GM19324 (cell line): ENCODE measurements at regions not wholly inside any gene's neighbourhood (a gene's known extent, or its start where the extent isn't known, plus 50 kb on each side); places are given as distances from the start of the nearest gene placed in this dataset.
"Not testable (repeated sequence)": the region's sequence is repeated elsewhere in the genome, so short reads cannot be mapped to it uniquely, and the experiment has no call there.

Source experiments
- ATAC-seq: cut with Tn5 transposase; IDR thresholded peaks from one replicate; pipeline ENCODE4 v1.9.1; 2021; ENCODE audit warnings: mild to moderate bottlenecking, moderate library complexity; ENCODE audit not compliant: unreplicated experiment, low FRiP score

DNA sequence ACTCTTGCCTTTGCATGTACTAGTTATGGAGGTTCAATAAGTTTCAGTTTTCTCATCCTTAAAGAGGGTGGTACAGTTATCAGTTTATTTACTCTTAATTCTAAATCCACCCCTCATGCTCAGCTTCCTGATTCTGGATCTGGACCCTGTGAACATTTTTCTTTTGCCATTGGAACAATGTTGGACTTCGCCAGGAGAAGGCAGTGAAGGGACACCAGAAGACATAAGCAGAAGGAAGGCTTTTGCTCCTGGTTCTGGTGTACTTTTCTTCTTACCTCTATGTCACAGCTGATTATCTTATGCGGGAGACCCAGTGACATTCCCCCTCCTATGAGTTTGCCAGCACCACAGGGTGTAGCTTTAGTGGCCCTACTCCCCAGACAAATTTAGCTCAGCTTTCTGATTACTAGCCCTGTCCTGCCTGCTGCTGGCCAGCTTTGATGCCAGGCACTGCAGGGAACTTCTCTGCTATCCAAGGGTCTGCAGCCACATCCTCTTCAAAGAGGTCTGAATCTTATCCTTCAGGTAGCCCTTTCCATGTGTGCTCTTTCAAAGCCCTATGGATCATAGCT lies 466.3 kb upstream of the EPHA3 start:
- ATAC-seq = no peak

- ATAC-seq = no peak
These were observed 450.0 kb upstream of the EPHA3 start for GRCh38 chr3:88657459-88657858.

- no peak for ATAC-seq
These were observed 446.0 kb upstream of the EPHA3 start for GRCh38 chr3:88661433-88661824.

- ATAC-seq = no peak
These were observed 439.2 kb upstream of the EPHA3 start for GRCh38 chr3:88668180-88668579.

DNA sequence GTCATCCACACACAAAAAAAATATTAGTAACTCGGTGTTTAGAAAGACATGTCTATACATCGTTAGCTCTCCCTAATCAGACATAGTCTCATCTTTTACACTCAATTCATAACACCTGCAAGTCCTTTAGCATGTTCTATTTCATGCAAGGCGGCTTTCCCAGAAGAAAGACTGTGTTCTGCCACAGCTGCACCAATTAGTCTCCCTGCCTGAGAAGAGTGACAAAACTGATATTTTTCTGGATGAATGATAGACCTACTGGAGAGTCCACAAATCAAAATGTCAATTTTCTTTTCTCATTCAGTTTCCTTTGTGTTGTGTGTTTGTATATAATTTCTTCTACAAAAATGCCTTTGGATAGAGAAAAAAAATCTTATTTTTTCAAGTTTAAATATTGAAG lies 435.8 kb upstream of the EPHA3 start:
- no peak for ATAC-seq

GRCh38 chr3:88677298-88677697 lies 430.1 kb upstream of the EPHA3 start:
- ATAC-seq = no peak

GRCh38 chr3:88678747-88679146 lies 428.7 kb upstream of the EPHA3 start:
- no peak for ATAC-seq

- no peak for ATAC-seq
These were observed 417.1 kb upstream of the EPHA3 start for GRCh38 chr3:88690287-88690686.

- no peak for ATAC-seq
These were observed 416.3 kb upstream of the EPHA3 start for GRCh38 chr3:88691081-88691480.

- ATAC-seq = no peak
These were observed 403.8 kb upstream of the EPHA3 start for GRCh38 chr3:88703501-88704059.

- no peak for ATAC-seq
These were observed 403.1 kb upstream of the EPHA3 start for GRCh38 chr3:88704338-88704737.

DNA sequence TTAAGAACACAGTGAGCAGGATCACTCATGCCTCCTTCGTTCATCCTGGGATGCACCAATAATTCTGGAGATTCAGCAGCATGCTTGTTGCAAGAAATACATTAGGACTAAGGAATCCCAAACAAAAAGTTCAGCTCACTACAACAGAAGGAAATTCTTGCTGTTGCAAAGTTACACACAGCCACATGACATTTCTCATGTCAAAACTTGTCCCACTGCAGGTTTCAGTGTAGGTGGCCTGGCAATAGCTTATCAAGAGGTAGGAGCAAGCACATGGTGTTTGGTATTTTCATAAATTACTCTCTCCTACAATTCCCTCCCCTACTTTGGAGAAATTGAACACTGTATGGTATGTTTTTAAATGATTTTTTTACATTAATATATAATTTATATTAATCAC lies 399.6 kb upstream of the EPHA3 start:
- ATAC-seq = no peak

DNA sequence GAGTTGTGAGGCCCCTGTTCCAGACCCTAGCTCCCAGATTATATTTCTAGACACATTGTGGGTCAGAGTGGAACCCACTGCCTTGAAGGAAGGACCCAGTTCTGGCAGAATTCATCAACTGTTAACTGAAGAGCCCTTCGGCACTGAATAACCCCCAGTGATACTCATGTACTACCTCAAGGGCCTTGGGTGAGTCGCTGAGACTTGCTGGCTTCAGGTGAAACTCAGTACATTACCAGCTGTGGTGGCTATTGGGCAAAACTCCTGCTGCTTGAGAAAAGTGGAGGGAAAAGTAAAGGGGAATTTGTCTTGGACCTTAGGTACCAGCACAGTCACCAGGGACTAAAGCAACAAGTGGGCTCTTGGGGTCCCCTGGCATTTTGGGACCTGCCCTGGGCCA lies 394.9 kb upstream of the EPHA3 start:
- ATAC-seq = no peak

DNA sequence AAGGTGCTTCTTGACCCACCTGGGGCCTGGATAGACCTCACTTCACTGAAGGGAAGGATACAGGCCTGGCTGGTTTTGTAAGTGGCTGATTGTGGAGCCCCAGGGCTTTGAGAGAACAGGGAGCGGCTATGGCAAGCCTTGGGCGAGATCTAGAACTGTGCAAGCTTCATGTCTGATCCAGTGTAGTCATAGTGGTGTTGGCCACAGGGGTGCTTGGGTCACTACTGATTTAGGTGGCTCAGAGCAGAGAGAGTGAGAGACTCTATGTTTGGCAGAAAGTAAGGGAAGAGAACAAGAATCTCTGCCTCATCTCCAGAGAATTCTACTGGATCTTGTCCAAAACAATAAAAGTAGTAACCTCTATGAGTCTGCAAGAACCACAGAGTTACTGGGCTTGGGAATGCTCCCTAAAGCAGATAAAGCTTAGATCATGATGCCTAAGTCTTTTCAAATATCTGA lies 394.2 kb upstream of the EPHA3 start:
- no peak for ATAC-seq

DNA sequence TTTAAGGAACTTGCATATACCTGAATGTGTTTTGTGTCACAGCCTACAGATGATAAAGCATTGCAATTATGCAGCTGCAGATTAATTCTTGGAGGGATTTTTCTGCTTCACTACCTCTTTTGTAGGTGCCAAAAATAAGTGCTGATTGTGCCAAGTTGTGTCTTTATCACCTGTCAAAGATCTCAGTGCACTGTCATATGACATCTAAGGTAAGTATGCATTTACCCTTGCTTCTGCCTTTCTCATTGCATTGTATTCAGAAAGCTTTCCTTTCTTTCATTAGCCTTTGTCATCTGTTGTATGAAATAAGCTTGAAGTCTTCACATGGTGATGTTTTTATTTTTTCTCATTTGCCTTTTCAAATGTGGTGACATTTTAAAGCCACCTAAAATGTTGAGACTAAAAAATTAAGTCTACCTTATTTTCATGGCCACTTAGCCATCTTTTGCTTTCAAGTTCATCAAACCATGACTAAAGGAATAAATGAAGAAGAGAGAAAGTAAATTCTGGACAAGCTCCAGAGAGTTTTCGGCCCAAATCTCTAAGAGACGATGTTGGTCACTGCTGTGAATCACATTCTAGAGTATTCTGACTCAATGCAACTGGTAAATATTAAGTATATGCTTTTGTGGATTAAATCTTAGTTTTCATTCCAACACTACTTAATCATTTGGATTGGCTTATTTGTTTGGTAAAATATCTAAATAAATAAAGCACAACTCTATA lies 381.8 kb upstream of the EPHA3 start:
- ATAC-seq = no peak

DNA sequence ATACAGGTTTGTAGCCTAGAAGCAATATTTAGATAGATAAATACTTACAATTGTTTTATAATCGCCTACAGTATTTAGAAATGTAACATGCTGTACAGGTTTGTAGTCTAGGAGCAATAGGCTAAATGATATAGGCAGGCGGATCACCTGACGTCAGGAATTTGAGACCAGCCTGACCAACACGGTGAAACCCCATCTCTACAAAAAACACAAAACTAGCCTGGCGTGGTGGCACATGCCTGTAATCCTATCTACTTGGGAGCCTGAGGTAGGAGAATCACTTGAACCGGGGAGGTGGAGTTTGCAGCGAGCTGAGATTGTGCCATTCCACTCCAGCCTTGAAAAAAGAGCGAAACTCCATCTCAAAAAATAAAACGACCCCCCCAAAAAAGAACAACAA lies 375.2 kb upstream of the EPHA3 start:
- no peak for ATAC-seq

DNA sequence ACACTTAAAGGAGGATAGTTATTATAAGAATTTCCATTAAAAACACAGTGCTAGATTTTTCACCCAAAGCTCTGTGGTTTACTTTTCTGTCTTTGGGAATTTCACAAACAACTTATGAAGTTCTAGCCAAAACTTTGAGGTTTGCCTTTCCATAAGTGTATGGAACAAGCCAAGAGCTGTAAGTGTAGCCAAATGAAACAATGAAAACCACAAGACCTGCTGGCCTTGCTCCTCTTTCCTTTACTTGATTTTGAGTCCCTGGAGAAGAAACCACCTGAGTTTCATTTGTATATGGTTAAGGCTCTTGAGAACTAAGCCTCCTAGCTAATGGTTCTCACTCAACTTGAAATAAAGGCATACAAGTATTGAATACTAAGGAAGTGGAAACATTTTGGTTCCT lies 365.3 kb upstream of the EPHA3 start:
- no peak for ATAC-seq

DNA sequence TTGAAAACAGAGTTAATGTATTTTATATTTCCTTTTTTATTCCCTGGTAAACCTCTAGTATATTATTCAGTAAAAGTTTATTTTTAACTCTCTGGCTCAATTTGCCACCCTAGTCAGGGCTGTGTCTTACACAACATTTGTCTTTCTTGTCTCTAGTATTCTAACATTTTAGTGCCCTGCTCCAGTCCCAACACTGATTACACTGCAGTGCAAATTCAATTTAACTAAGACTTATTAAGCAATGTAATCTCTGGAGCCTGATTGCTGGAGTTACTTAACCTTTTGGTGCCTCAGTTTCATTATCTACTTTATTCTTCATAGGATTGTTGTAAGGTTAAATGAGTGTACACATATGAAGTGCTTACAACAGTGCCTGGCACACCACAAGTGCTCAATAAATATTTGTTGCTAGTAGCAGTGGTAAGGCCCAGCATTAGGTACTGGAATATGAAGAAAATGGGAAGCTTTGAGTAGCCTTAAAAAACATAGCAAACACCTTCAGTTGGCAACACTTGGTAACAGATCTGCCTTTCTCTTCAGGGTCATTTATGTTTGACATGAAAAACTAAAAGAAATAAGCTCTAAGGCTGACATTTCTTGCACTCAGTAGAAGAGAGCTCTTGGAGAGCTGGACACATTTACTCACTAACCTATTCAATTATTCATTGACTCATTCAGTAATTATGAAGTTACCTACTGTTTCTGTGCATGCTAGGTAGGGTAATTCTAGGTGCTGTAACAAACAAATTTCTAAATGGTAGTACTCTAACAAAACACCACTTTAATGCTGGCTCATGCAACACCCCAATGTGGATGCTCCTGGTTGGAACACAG lies 364.5 kb upstream of the EPHA3 start:
- no peak for ATAC-seq

DNA sequence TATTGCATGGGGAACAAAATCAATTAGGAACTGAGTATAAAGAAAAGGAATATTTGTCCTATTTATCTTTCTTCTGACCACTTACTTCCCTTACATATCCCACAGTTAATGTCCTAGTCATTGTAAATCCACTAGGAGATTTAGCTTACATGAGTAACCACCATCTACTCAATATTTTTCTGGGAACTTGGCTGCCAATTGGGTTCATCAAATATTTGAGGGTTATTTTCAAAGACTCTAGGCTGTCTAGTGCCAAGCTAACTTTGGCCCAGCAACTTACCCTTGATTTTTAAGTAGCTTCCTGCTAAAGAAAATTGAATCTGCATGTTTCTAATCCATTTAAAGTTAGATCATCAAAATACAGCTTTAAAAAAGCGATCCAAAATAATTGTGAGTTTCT lies 362.5 kb upstream of the EPHA3 start:
- no peak for ATAC-seq

DNA sequence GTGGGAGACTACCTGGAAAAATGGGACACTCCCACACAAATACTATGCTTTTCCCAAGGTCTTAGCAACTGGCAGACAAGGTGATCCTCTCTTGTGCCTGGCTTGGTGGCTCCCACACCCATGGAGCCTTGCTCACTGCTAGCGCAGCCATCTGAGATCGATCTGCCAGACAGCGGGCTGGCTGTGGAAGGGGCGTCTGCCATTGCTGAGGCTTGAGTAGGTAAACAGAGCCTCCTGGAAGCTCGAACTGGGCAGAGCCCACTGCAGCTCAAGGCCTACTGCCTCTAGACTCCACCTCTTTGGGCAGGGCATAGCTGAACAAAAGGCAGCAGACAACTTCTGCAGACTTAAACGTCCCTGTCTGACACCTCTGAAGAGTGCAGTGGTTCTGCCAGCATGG lies 360.3 kb upstream of the EPHA3 start:
- ATAC-seq = not testable (repeated sequence)

DNA sequence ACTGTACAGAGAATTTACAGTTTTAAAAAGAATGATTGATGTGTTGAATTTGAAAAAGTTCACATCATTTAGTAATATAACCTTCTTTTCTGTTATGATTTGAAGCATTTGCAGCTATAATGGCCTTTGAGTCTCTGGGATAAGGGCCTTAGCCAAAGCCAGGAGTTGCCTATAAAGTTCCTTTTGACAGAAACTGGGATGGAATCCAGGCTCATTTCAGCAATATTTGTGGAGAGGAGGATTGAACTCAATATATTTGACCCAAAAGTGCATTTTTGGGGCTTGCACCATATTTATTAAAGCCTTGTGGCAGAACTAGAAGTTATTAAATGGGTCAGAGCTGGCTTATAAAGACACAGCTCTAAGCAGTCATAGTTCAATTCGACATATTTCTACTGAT lies 348.7 kb upstream of the EPHA3 start:
- ATAC-seq = no peak
